ENCODE measurements at regions not wholly inside any gene's neighbourhood (a gene's known extent, or its start where the extent isn't known, plus 50 kb on each side); places are given as distances from the start of the nearest gene placed in this dataset.

- no peak for DNase-seq (ENCODE audit: low spot score)
These were observed 510.2 kb downstream of the SPATA31D1 start for GRCh38 chr9:82498541-82499317.

- DNase-seq (ENCODE audit: low spot score): no peak
These were observed 510.8 kb downstream of the SPATA31D1 start for GRCh38 chr9:82499337-82499736.

- no peak for DNase-seq (ENCODE audit: low spot score)
These were observed 516.0 kb downstream of the SPATA31D1 start for GRCh38 chr9:82504620-82505019.

GRCh38 chr9:82511626-82512025 lies 523.1 kb downstream of the SPATA31D1 start:
- no peak for DNase-seq (ENCODE audit: low spot score)

- no peak for DNase-seq (ENCODE audit: low spot score)
These were observed 524.2 kb downstream of the SPATA31D1 start for GRCh38 chr9:82512728-82513127.

- peak; percentile 35 for DNase-seq (ENCODE audit: low spot score)
These were observed 524.7 kb downstream of the SPATA31D1 start for GRCh38 chr9:82513242-82513751.

- no peak for DNase-seq (ENCODE audit: low spot score)
These were observed 525.6 kb downstream of the SPATA31D1 start for GRCh38 chr9:82513976-82514735.

- no peak for DNase-seq (ENCODE audit: low spot score)
These were observed 530.3 kb downstream of the SPATA31D1 start for GRCh38 chr9:82518868-82519267.

GRCh38 chr9:82519332-82519731 lies 530.8 kb downstream of the SPATA31D1 start:
- DNase-seq (ENCODE audit: low spot score): no peak

- DNase-seq (ENCODE audit: low spot score): no peak
These were observed 535.8 kb downstream of the SPATA31D1 start for GRCh38 chr9:82524407-82524806.

- no peak for DNase-seq (ENCODE audit: low spot score)
These were observed 536.4 kb downstream of the RASEF start for GRCh38 chr9:82526577-82526976.

GRCh38 chr9:82531795-82532194 lies 531.1 kb downstream of the RASEF start:
- no peak for DNase-seq (ENCODE audit: low spot score)

GRCh38 chr9:82532504-82533180 lies 530.3 kb downstream of the RASEF start:
- no peak for DNase-seq (ENCODE audit: low spot score)

GRCh38 chr9:82535432-82535998 lies 527.4 kb downstream of the RASEF start:
- no peak for DNase-seq (ENCODE audit: low spot score)

GRCh38 chr9:82538634-82539033 lies 524.3 kb downstream of the RASEF start:
- no peak for DNase-seq (ENCODE audit: low spot score)

GRCh38 chr9:82539146-82539545 lies 523.8 kb downstream of the RASEF start:
- no peak for DNase-seq (ENCODE audit: low spot score)

- no peak for DNase-seq (ENCODE audit: low spot score)
These were observed 522.9 kb downstream of the RASEF start for GRCh38 chr9:82539856-82540579.

- no peak for DNase-seq (ENCODE audit: low spot score)
These were observed 519.2 kb downstream of the RASEF start for GRCh38 chr9:82543726-82544125.

GRCh38 chr9:82546136-82546535 lies 516.8 kb downstream of the RASEF start:
- no peak for DNase-seq (ENCODE audit: low spot score)

GRCh38 chr9:82547995-82548394 lies 514.9 kb downstream of the RASEF start:
- DNase-seq (ENCODE audit: low spot score): no peak

GRCh38 chr9:82549174-82549821 lies 513.6 kb downstream of the RASEF start:
- DNase-seq (ENCODE audit: low spot score): no peak
